ENCODE measurements at regions not wholly inside any gene's neighbourhood (a gene's known extent, or its start where the extent isn't known, plus 50 kb on each side); places are given as distances from the start of the nearest gene placed in this dataset.

- intact Hi-C loops (cut with micrococcal nuclease; ENCODE audit: unreplicated experiment) (no loop called here), in situ Hi-C loops (cut with HindIII; ENCODE audit: low pct_unique_long_range_greater_than_20kb, low sequenced_read_pairs) (no loop called here)
- no peaks in the 10 kb centered on the region for H3K27me3 ChIP-seq (ENCODE audit: control insufficient read depth, insufficient read depth, low read length)
- no peaks in the 10 kb centered on the region for H3K36me3 ChIP-seq (ENCODE audit: control insufficient read depth, insufficient read depth, low read length)
- no peaks in the 10 kb centered on the region for H3K4me1 ChIP-seq (ENCODE audit: control insufficient read depth, insufficient read depth, low read length)
- DNase-seq (ENCODE audit: low read depth, low spot score): no peak
- no peak overlapping the region for H3K4me3 ChIP-seq (ENCODE audit: low read depth in 2 of 2, low read length in 2 of 2)
- no peak for ATAC-seq
- H3K27ac ChIP-seq (ENCODE audit: low read length): no peak overlapping the region
- BruUV-seq (replicated peaks): no TSS peak
- TF ChIP-seq TCF7L2 (IDR thresholded peaks at IDR 0.05; ENCODE audit: low read depth, low read length) (no peak), REST (IDR thresholded peaks at IDR 0.05; ENCODE audit: insufficient read depth in 1 of 2, low read depth in 2 of 2, low read length in 1 of 2) (no peak), CTCF (IDR thresholded peaks at IDR 0.05) (no peak), POLR2AphosphoS5 (IDR thresholded peaks at IDR 0.05; ENCODE audit: low read depth, low read length) (no peak), SIN3A (IDR thresholded peaks at IDR 0.05; ENCODE audit: borderline replicate concordance, insufficient read depth, low read depth, low read length) (no peak)
- ChIA-PET POLR2A (no interaction called here), CTCF (no interaction called here)
- H3K9me3 ChIP-seq (ENCODE audit: control insufficient read depth, insufficient read depth, low read depth, low read length): no peaks in the 10 kb centered on the region
Observed at GRCh38 chr3:7999384-7999783, 502.2 kb upstream of the LMCD1 start.

GRCh38 chr3:8001307-8001706 is 500.3 kb upstream of the LMCD1 start:
- Histone ChIP-seq H3K9me3 (ENCODE audit: control insufficient read depth, insufficient read depth, low read depth, low read length) (no peaks in the 10 kb centered on the region), H3K27ac (ENCODE audit: low read length) (no peak overlapping the region), H3K27me3 (ENCODE audit: control insufficient read depth, insufficient read depth, low read length) (no peaks in the 10 kb centered on the region), H3K4me1 (ENCODE audit: control insufficient read depth, insufficient read depth, low read length) (no peaks in the 10 kb centered on the region), H3K4me3 (ENCODE audit: low read depth in 2 of 2, low read length in 2 of 2) (no peak overlapping the region), H3K36me3 (ENCODE audit: control insufficient read depth, insufficient read depth, low read length) (no peaks in the 10 kb centered on the region)
- ChIA-PET CTCF (no interaction called here), POLR2A (no interaction called here)
- DNase-seq (ENCODE audit: low read depth, low spot score) (no peak), ATAC-seq (no peak)
- no TSS peak for BruUV-seq (replicated peaks)
- in situ Hi-C loops (cut with HindIII; ENCODE audit: low pct_unique_long_range_greater_than_20kb, low sequenced_read_pairs): no loop called here
- intact Hi-C loops (cut with micrococcal nuclease; ENCODE audit: unreplicated experiment): no loop called here
- TF ChIP-seq SIN3A (IDR thresholded peaks at IDR 0.05; ENCODE audit: borderline replicate concordance, insufficient read depth, low read depth, low read length) (no peak), REST (IDR thresholded peaks at IDR 0.05; ENCODE audit: insufficient read depth in 1 of 2, low read depth in 2 of 2, low read length in 1 of 2) (no peak), TCF7L2 (IDR thresholded peaks at IDR 0.05; ENCODE audit: low read depth, low read length) (no peak), POLR2AphosphoS5 (IDR thresholded peaks at IDR 0.05; ENCODE audit: low read depth, low read length) (no peak), CTCF (IDR thresholded peaks at IDR 0.05) (no peak)
